Activated naive CD4-positive, alpha-beta T cell treated with anti-CD3 and anti-CD28 coated beads, Interleukin-2, amount 10 ng/mL, durations not matched to agents 7 days and 5 days (primary cell): ENCODE measurements at regions not wholly inside any gene's neighbourhood (a gene's known extent, or its start where the extent isn't known, plus 50 kb on each side); places are given as distances from the start of the nearest gene placed in this dataset.
A peak's percentile ranks its signal among the peaks of the same experiment; 100 is the strongest.

Experiments used
- CTCF ChIA-PET: fragments of 350-600 bp; sonication (Branson Sonifier 250); formaldehyde crosslinking; loops from one replicate; lab custom pipeline; 2021; ENCODE audit warnings: antibody characterized with exemption; lab: Charles Lee
- DNase-seq: peaks from one replicate; pipeline ENCODE4 v3.0.0-alpha.2; 2020
- H3K27ac Mint-ChIP-seq: one replicate; pipeline ENCODE4 v1.8.0; 2021; ENCODE audit warnings: mild to moderate bottlenecking, moderate library complexity, mixed read lengths
- H3K27me3 Mint-ChIP-seq: one replicate; pipeline ENCODE4 v1.8.0; 2021; ENCODE audit warnings: mild to moderate bottlenecking, mixed read lengths
- H3K36me3 Mint-ChIP-seq: one replicate; pipeline ENCODE4 v1.8.0; 2021; ENCODE audit warnings: mixed read lengths
- H3K4me1 Mint-ChIP-seq: one replicate; pipeline ENCODE4 v1.8.0; 2021; ENCODE audit warnings: mixed read lengths
- H3K4me3 Mint-ChIP-seq: one replicate; pipeline ENCODE4 v1.8.0; 2021; ENCODE audit warnings: mild to moderate bottlenecking, moderate library complexity, mixed read lengths
- H3K9me3 Mint-ChIP-seq: one replicate; pipeline ENCODE4 v1.8.0; 2021; ENCODE audit warnings: mixed read lengths

GRCh38 chr2:94939349-94939748 lies 68.1 kb downstream of the TEKT4 start:
- Mint-ChIP-seq H3K4me1 (no peaks in the 10 kb centered on the region), H3K9me3 (no peaks in the 10 kb centered on the region), H3K27ac (no peak overlapping the region), H3K4me3 (no peak overlapping the region), H3K36me3 (no peaks in the 10 kb centered on the region), H3K27me3 (no peaks in the 10 kb centered on the region)
- CTCF ChIA-PET: no interaction called here
- no peak for DNase-seq

- H3K9me3 Mint-ChIP-seq: no peaks in the 10 kb centered on the region
- CTCF ChIA-PET: no interaction called here
- DNase-seq: no peak
- H3K36me3 Mint-ChIP-seq: no peaks in the 10 kb centered on the region
- H3K27me3 Mint-ChIP-seq: peaks cover 6% of the 10 kb centered on the region
- no peaks in the 10 kb centered on the region for H3K4me1 Mint-ChIP-seq
- no peak overlapping the region for H3K27ac Mint-ChIP-seq
- H3K4me3 Mint-ChIP-seq: no peak overlapping the region
Measured at GRCh38 chr2:94947097-94948016, 76.1 kb downstream of the TEKT4 start.

GRCh38 chr2:94955702-94956101 lies 69.8 kb upstream of the MAL start:
- Mint-ChIP-seq H3K4me1 (no peaks in the 10 kb centered on the region), H3K36me3 (no peaks in the 10 kb centered on the region), H3K27ac (no peak overlapping the region), H3K9me3 (no peaks in the 10 kb centered on the region), H3K4me3 (no peak overlapping the region), H3K27me3 (peaks cover 25% of the 10 kb centered on the region)
- DNase-seq: no peak
- CTCF ChIA-PET: interaction anchor here (0.7 to 2.2 kb wide), 6 partner anchors 11 to 160 kb away, joined by 3 to 13 read pairs (median 5); no protein-coding TSS in a partner anchor

- no peaks in the 10 kb centered on the region for H3K36me3 Mint-ChIP-seq
- H3K27me3 Mint-ChIP-seq: peaks cover 32% of the 10 kb centered on the region
Measured at GRCh38 chr2:94956797-94957391, 68.6 kb upstream of the MAL start.

GRCh38 chr2:94958245-94958644 lies 67.3 kb upstream of the MAL start:
- Mint-ChIP-seq H3K27me3 (peaks cover 31% of the 10 kb centered on the region), H3K4me1 (no peaks in the 10 kb centered on the region), H3K9me3 (no peaks in the 10 kb centered on the region), H3K36me3 (no peaks in the 10 kb centered on the region), H3K4me3 (no peak overlapping the region), H3K27ac (no peak overlapping the region)
- CTCF ChIA-PET: interaction anchor here (2.2 kb wide), 1 partner anchor 9 kb away, joined by 8 read pairs; no protein-coding TSS in a partner anchor
- no peak for DNase-seq

More at GRCh38 chr2:94956797-94957391, 68.6 kb upstream of the MAL start:
- peak; percentile 57 for DNase-seq
- H3K4me1 Mint-ChIP-seq: no peaks in the 10 kb centered on the region
- no peak overlapping the region for H3K4me3 Mint-ChIP-seq
- CTCF ChIA-PET: interaction anchor here (0.7 to 2.2 kb wide), 19 partner anchors 10 to 164 kb away, joined by 3 to 13 read pairs (median 5); no protein-coding TSS in a partner anchor
- H3K9me3 Mint-ChIP-seq: no peaks in the 10 kb centered on the region
- no peak overlapping the region for H3K27ac Mint-ChIP-seq

GRCh38 chr2:94960266-94960665 lies 65.2 kb upstream of the MAL start:
- Mint-ChIP-seq H3K27ac (no peak overlapping the region), H3K27me3 (peaks cover 39% of the 10 kb centered on the region), H3K4me1 (no peaks in the 10 kb centered on the region), H3K9me3 (no peaks in the 10 kb centered on the region), H3K36me3 (no peaks in the 10 kb centered on the region), H3K4me3 (no peak overlapping the region)
- CTCF ChIA-PET: no interaction called here
- no peak for DNase-seq

GRCh38 chr2:94960751-94961150 lies 64.8 kb upstream of the MAL start:
- Mint-ChIP-seq H3K27me3 (peaks cover 40% of the 10 kb centered on the region), H3K27ac (no peak overlapping the region), H3K4me3 (no peak overlapping the region), H3K9me3 (no peaks in the 10 kb centered on the region), H3K36me3 (no peaks in the 10 kb centered on the region), H3K4me1 (no peaks in the 10 kb centered on the region)
- CTCF ChIA-PET: no interaction called here
- DNase-seq: no peak

- CTCF ChIA-PET: no interaction called here
- H3K27me3 Mint-ChIP-seq: peaks cover 39% of the 10 kb centered on the region
- no peak overlapping the region for H3K4me3 Mint-ChIP-seq
Measured at GRCh38 chr2:94964193-94964592, 61.3 kb upstream of the MAL start.

GRCh38 chr2:94966689-94967088 lies 58.8 kb upstream of the MAL start:
- Mint-ChIP-seq H3K4me3 (no peak overlapping the region), H3K36me3 (no peaks in the 10 kb centered on the region), H3K27ac (no peak overlapping the region), H3K4me1 (no peaks in the 10 kb centered on the region), H3K27me3 (peaks cover 40% of the 10 kb centered on the region), H3K9me3 (no peaks in the 10 kb centered on the region)
- CTCF ChIA-PET: interaction anchor here (1.5 kb wide), 1 partner anchor 10 kb away, joined by 8 read pairs; no protein-coding TSS in a partner anchor
- DNase-seq: no peak

More at GRCh38 chr2:94964193-94964592, 61.3 kb upstream of the MAL start:
- H3K4me1 Mint-ChIP-seq: no peaks in the 10 kb centered on the region
- H3K36me3 Mint-ChIP-seq: no peaks in the 10 kb centered on the region
- no peak overlapping the region for H3K27ac Mint-ChIP-seq
- no peak for DNase-seq
- no peaks in the 10 kb centered on the region for H3K9me3 Mint-ChIP-seq

- no peaks in the 10 kb centered on the region for H3K9me3 Mint-ChIP-seq
- no peak for DNase-seq
- peaks cover 44% of the 10 kb centered on the region for H3K27me3 Mint-ChIP-seq
- H3K4me1 Mint-ChIP-seq: no peaks in the 10 kb centered on the region
- no peaks in the 10 kb centered on the region for H3K36me3 Mint-ChIP-seq
- H3K27ac Mint-ChIP-seq: no peak overlapping the region
- CTCF ChIA-PET: interaction anchor here (1.0 to 2.5 kb wide), 2 partner anchors 13 to 16 kb away, joined by 3 to 10 read pairs; no protein-coding TSS in a partner anchor
- H3K4me3 Mint-ChIP-seq: no peak overlapping the region
Measured at GRCh38 chr2:94970353-94970752, 55.2 kb upstream of the MAL start.
